Smooth muscle cell (in vitro differentiated cells): ENCODE measurements at regions not wholly inside any gene's neighbourhood (a gene's known extent, or its start where the extent isn't known, plus 50 kb on each side); places are given as distances from the start of the nearest gene placed in this dataset.

Source experiments
- DNase-seq: peaks from one replicate; lab custom pipeline; 2025; ENCODE audit not compliant: unreplicated experiment; lab: John Stamatoyannopoulos, UW
- H2AFZ ChIP-seq: fragments of 200-600 bp; sonication (generic); 2 replicates; pipeline ENCODE4 v1.6.0; 2016; ENCODE audit warnings: antibody characterized with exemption, low read depth, mild to moderate bottlenecking
- H3F3A ChIP-seq: fragments of 200-600 bp; sonication (generic); 2 replicates; pipeline ENCODE4 v1.6.0; 2017; ENCODE audit warnings: antibody characterized with exemption, low read depth
- H3K27ac ChIP-seq: fragments of 200-600 bp; sonication (generic); 2 replicates; pipeline ENCODE4 v1.5.1; 2016; ENCODE audit warnings: low read depth, mild to moderate bottlenecking
- H3K27me3 ChIP-seq: fragments of 200-600 bp; sonication (generic); 2 replicates; pipeline ENCODE4 v1.6.1; 2016; ENCODE audit warnings: low read depth, mild to moderate bottlenecking
- H3K36me3 ChIP-seq: fragments of 200-600 bp; sonication (generic); 2 replicates; pipeline ENCODE4 v1.5.1; 2016; ENCODE audit warnings: low read depth
- H3K4me1 ChIP-seq: fragments of 200-600 bp; sonication (generic); 2 replicates; pipeline ENCODE4 v1.5.1; 2016; ENCODE audit warnings: low read depth
- H3K4me2 ChIP-seq: fragments of 200-600 bp; sonication (generic); 2 replicates; pipeline ENCODE4 v1.6.0; 2016; ENCODE audit warnings: mild to moderate bottlenecking
- H3K4me3 ChIP-seq: fragments of 200-600 bp; sonication (generic); 2 replicates; pipeline ENCODE4 v1.5.1; 2016; ENCODE audit warnings: mild to moderate bottlenecking
- H3K79me2 ChIP-seq: fragments of 200-600 bp; sonication (generic); 2 replicates; pipeline ENCODE4 v1.6.0; 2016; ENCODE audit warnings: low read depth, mild to moderate bottlenecking
- H3K9ac ChIP-seq: fragments of 200-600 bp; sonication (generic); 2 replicates; pipeline ENCODE4 v1.6.0; 2016; ENCODE audit warnings: low read depth
- H3K9me3 ChIP-seq: fragments of 200-600 bp; sonication (generic); replicated peaks from 2 replicates; pipeline ENCODE4 v1.5.1; 2016; ENCODE audit warnings: low read depth
- H4K20me1 ChIP-seq: fragments of 200-600 bp; sonication (generic); 2 replicates; pipeline ENCODE4 v1.6.0; 2016; ENCODE audit warnings: low read depth
- CTCF ChIP-seq: fragments of 200-600 bp; sonication (generic); IDR thresholded peaks from 2 replicates; pipeline ENCODE4 v1.5.1; 2017; ENCODE audit warnings: borderline replicate concordance, mild to moderate bottlenecking, antibody characterized with exemption; ENCODE audit not compliant: insufficient read depth, poor library complexity, severe bottlenecking
- WGBS: methylation state at CpG from one replicate; pipeline ENCODE4 v1.1.7; 2016; ENCODE audit warnings: low lambda C conversion rate; 5-methylcytosine and 5-hydroxymethylcytosine counted together

DNA sequence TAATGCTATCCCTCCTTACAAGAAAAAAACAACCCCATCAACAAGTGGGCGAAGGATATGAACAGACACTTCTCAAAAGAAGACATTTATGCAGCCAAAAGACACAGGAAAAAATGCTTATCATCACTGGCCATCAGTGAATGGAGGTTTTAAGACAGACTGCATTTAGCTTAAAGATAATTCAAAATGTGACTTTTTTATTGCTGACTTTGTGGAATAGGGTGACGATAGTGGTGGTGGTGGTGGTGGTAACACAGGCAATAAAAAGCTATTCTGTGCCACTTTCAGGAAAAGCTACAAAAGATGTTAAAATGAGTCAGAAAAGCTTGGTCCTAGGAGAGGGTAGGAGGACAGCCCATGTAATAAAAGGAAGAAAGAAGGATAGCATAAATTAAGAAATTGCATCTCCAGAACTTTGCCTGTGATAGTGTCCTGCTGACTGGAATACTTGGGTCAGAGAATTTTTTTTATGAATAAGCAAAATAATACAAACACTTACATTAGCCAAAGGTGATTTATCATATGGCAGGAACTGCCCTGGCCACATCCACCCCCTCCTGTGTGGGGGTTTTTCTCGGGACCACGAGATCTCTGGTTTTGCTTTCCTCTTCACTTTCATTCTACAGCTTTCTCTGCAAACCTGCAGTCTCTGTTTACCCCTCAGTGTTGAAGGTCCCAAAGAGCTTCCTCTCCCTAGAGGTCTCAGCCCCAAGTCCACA is 186.7 kb downstream of the DRD1 start:
- WGBS: 66% methylated on average over 4 of the region's 4 CpGs
- no peaks in the 10 kb centered on the region for H3K79me2 ChIP-seq
- TF ChIP-seq CTCF: no peak
- no peak overlapping the region for H3K27ac ChIP-seq
- peaks cover 8% of the 10 kb centered on the region for H3K4me1 ChIP-seq
- no peaks in the 10 kb centered on the region for H3K36me3 ChIP-seq
- H3K4me2 ChIP-seq: no peak overlapping the region
- no peak overlapping the region for H3K4me3 ChIP-seq
- no peaks in the 10 kb centered on the region for H3K27me3 ChIP-seq
- no peak for DNase-seq
- H4K20me1 ChIP-seq: no peaks in the 10 kb centered on the region
- no peak overlapping the region for H3K9ac ChIP-seq
- H2AFZ ChIP-seq: no peak overlapping the region
- peaks cover 11% of the 10 kb centered on the region for H3F3A ChIP-seq
- H3K9me3 ChIP-seq: no peaks in the 10 kb centered on the region

DNA sequence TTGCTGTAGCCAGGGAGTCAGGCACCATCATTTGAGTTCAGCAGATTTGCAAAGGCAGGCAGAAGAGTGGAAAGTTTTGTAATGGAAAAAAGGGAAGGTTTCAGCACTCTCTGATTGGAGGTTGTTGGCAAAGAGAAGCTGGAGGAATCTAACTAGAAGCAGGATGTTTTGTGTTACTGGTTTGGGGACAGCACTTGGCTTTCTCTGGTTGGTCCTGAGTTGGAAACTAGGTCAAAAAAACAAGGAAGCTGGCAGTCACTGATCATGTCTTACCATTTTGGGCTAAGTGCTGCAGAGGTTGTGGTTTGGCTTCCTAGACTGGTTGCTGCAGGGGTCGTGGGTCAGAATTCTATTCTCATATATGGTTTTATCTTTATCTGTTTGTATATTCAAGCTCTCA is 189.8 kb downstream of the DRD1 start:
- DNase-seq: no peak

DNA sequence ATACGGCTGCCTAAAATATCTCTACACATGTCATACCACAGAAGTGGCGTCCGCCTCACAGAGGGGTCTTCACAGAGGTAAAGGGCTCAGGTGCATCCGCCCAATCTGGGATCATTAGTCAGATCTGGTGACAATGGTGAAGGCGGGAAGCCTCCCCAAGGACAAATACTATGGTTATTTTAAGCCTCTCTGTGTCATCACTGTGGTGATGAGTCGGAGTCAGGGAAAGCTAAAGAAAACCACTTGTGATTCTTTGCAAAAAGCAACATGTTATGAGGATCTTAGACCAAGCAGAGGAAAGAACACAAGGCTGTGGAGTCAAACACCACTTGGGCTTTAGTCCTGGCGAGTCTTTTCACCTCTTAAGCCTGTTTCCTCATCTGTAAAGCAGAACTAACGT is 190.4 kb downstream of the DRD1 start:
- no peak for TF ChIP-seq CTCF
- 61% methylated on average over 8 of the region's 8 CpGs for WGBS

More for the DNA sequence above, 189.8 kb downstream of the DRD1 start:
- H2AFZ ChIP-seq: no peak overlapping the region
- no peaks in the 10 kb centered on the region for H3K27me3 ChIP-seq
- 9% methylated on average over 1 of the region's 1 CpG for WGBS
- no peaks in the 10 kb centered on the region for H3K36me3 ChIP-seq
- peak overlapping the region; percentile 62 for H3K27ac ChIP-seq
- no peaks in the 10 kb centered on the region for H3K79me2 ChIP-seq
- H3K4me2 ChIP-seq: peak overlapping the region; percentile 54
- no peak overlapping the region for H3K4me3 ChIP-seq
- peaks cover 14% of the 10 kb centered on the region for H3F3A ChIP-seq
- TF ChIP-seq CTCF: no peak
- peaks cover 8% of the 10 kb centered on the region for H3K4me1 ChIP-seq
- H3K9me3 ChIP-seq: no peaks in the 10 kb centered on the region
- no peaks in the 10 kb centered on the region for H4K20me1 ChIP-seq
- H3K9ac ChIP-seq: no peak overlapping the region

GRCh38 chr5:175252234-175252805 is 191.7 kb downstream of the DRD1 start:
- Histone ChIP-seq H3K36me3 (no peaks in the 10 kb centered on the region), H3K9ac (no peak overlapping the region), H3K4me2 (no peak overlapping the region), H3K79me2 (no peaks in the 10 kb centered on the region), H3K4me3 (no peak overlapping the region), H3K4me1 (peaks cover 8% of the 10 kb centered on the region), H3K9me3 (no peaks in the 10 kb centered on the region), H3K27ac (no peak overlapping the region), H3K27me3 (no peaks in the 10 kb centered on the region), H4K20me1 (no peaks in the 10 kb centered on the region), H3F3A (peaks cover 16% of the 10 kb centered on the region), H2AFZ (no peak overlapping the region)
- no peak for DNase-seq
- WGBS: 50% methylated on average over 4 of the region's 4 CpGs
- TF ChIP-seq CTCF: no peak

More for the DNA sequence above, 190.4 kb downstream of the DRD1 start:
- Histone ChIP-seq H3K27me3 (no peaks in the 10 kb centered on the region), H4K20me1 (no peaks in the 10 kb centered on the region), H3K9me3 (no peaks in the 10 kb centered on the region), H3K4me3 (no peak overlapping the region), H3F3A (peaks cover 14% of the 10 kb centered on the region), H3K9ac (no peak overlapping the region), H3K4me2 (peak overlapping the region; percentile 54), H3K36me3 (no peaks in the 10 kb centered on the region), H3K79me2 (no peaks in the 10 kb centered on the region), H3K27ac (peak overlapping the region; percentile 62), H3K4me1 (peaks cover 8% of the 10 kb centered on the region), H2AFZ (no peak overlapping the region)
- DNase-seq: no peak
